Adipocyte (in vitro differentiated cells): ENCODE measurements at regions not wholly inside any gene's neighbourhood (a gene's known extent, or its start where the extent isn't known, plus 50 kb on each side); places are given as distances from the start of the nearest gene placed in this dataset.
A peak's percentile ranks its signal among the peaks of the same experiment; 100 is the strongest.

Experiments
- DNase-seq: peaks from one replicate; pipeline ENCODE4 v3.0.0-alpha.2; 2015; ENCODE audit warnings: low read depth
- H3K27me3 ChIP-seq: replicated peaks from 2 replicates; pipeline ENCODE4 v1.7.0; 2013; ENCODE audit warnings: mild to moderate bottlenecking, low read length, moderate library complexity; ENCODE audit not compliant: control insufficient read depth, insufficient read depth
- H3K36me3 ChIP-seq: 2 replicates; pipeline ENCODE4 v1.7.0; 2013; ENCODE audit warnings: low read length, mild to moderate bottlenecking, moderate library complexity; ENCODE audit not compliant: control insufficient read depth, insufficient read depth, severe bottlenecking
- H3K4me1 ChIP-seq: 2 replicates; pipeline ENCODE4 v1.7.0; 2013; ENCODE audit warnings: mild to moderate bottlenecking, low read length, moderate library complexity; ENCODE audit not compliant: control insufficient read depth, insufficient read depth
- H3K4me3 ChIP-seq: 2 replicates; pipeline ENCODE4 v1.7.0; 2013; ENCODE audit warnings: mild to moderate bottlenecking, low read length, moderate library complexity
- H3K9ac ChIP-seq: 2 replicates; pipeline ENCODE4 v1.7.0; 2013; ENCODE audit warnings: mild to moderate bottlenecking, low read length, moderate library complexity
- H3K9me3 ChIP-seq: 2 replicates; pipeline ENCODE4 v1.7.0; 2013; ENCODE audit warnings: mild to moderate bottlenecking, low read length, moderate library complexity; ENCODE audit not compliant: control insufficient read depth

GRCh38 chr4:89665662-89666061 lies 171.3 kb downstream of the SNCA start:
- H3K27me3 ChIP-seq, result no peaks in the 10 kb centered on the region
- no peak overlapping the region for H3K9ac ChIP-seq
- H3K9me3 ChIP-seq, result no peaks in the 10 kb centered on the region
- no peak overlapping the region for H3K4me3 ChIP-seq
- no peak for DNase-seq
- peaks cover 10% of the 10 kb centered on the region for H3K4me1 ChIP-seq
- H3K36me3 ChIP-seq, result no peaks in the 10 kb centered on the region

GRCh38 chr4:89664521-89664920 lies 172.4 kb downstream of the SNCA start:
- Histone ChIP-seq H3K4me3 (no peak overlapping the region), H3K9me3 (no peaks in the 10 kb centered on the region), H3K9ac (no peak overlapping the region), H3K27me3 (no peaks in the 10 kb centered on the region), H3K4me1 (peaks cover 10% of the 10 kb centered on the region), H3K36me3 (no peaks in the 10 kb centered on the region)
- DNase-seq, result no peak

GRCh38 chr4:89661173-89661899 lies 175.6 kb downstream of the SNCA start:
- no peaks in the 10 kb centered on the region for H3K36me3 ChIP-seq
- H3K27me3 ChIP-seq, result no peaks in the 10 kb centered on the region
- peak overlapping the region; percentile 49 for H3K9ac ChIP-seq
- H3K4me3 ChIP-seq, result peak overlapping the region; percentile 32
- H3K9me3 ChIP-seq, result no peaks in the 10 kb centered on the region
- H3K4me1 ChIP-seq, result peaks cover 10% of the 10 kb centered on the region
- peak; percentile 52 for DNase-seq

GRCh38 chr4:89660444-89661172 lies 176.4 kb downstream of the SNCA start:
- H3K4me1 ChIP-seq, result peaks cover 10% of the 10 kb centered on the region
- H3K36me3 ChIP-seq, result no peaks in the 10 kb centered on the region
- H3K27me3 ChIP-seq, result no peaks in the 10 kb centered on the region
- no peaks in the 10 kb centered on the region for H3K9me3 ChIP-seq
- DNase-seq, result peak; percentile 65
- peak overlapping the region; percentile 32 for H3K4me3 ChIP-seq
- H3K9ac ChIP-seq, result peak overlapping the region; percentile 49

GRCh38 chr4:89658701-89659024 lies 178.3 kb downstream of the SNCA start:
- Histone ChIP-seq H3K4me3 (no peak overlapping the region), H3K9ac (no peak overlapping the region), H3K9me3 (no peaks in the 10 kb centered on the region), H3K4me1 (peaks cover 10% of the 10 kb centered on the region), H3K27me3 (no peaks in the 10 kb centered on the region), H3K36me3 (no peaks in the 10 kb centered on the region)
- DNase-seq, result no peak

- H3K4me1 ChIP-seq, result peaks cover 10% of the 10 kb centered on the region
- H3K4me3 ChIP-seq, result no peak overlapping the region
- peak; percentile 78 for DNase-seq
- no peaks in the 10 kb centered on the region for H3K9me3 ChIP-seq
- H3K27me3 ChIP-seq, result no peaks in the 10 kb centered on the region
- no peaks in the 10 kb centered on the region for H3K36me3 ChIP-seq
- no peak overlapping the region for H3K9ac ChIP-seq
Observed at GRCh38 chr4:89657931-89658700, 178.8 kb downstream of the SNCA start.

GRCh38 chr4:89653012-89653411 lies 183.9 kb downstream of the SNCA start:
- DNase-seq, result no peak
- no peak overlapping the region for H3K4me3 ChIP-seq

GRCh38 chr4:89645482-89645881 lies 191.5 kb downstream of the SNCA start:
- Histone ChIP-seq H3K36me3 (no peaks in the 10 kb centered on the region), H3K4me1 (peaks cover 3% of the 10 kb centered on the region), H3K4me3 (no peak overlapping the region), H3K27me3 (no peaks in the 10 kb centered on the region), H3K9ac (no peak overlapping the region), H3K9me3 (no peaks in the 10 kb centered on the region)
- DNase-seq, result no peak

More at GRCh38 chr4:89653012-89653411, 183.9 kb downstream of the SNCA start:
- H3K27me3 ChIP-seq, result no peaks in the 10 kb centered on the region
- no peaks in the 10 kb centered on the region for H3K9me3 ChIP-seq
- H3K36me3 ChIP-seq, result no peaks in the 10 kb centered on the region
- H3K9ac ChIP-seq, result no peak overlapping the region
- H3K4me1 ChIP-seq, result no peaks in the 10 kb centered on the region

GRCh38 chr4:89641367-89641687 lies 195.6 kb downstream of the SNCA start:
- Histone ChIP-seq H3K9ac (peak overlapping the region; percentile 42), H3K4me1 (peaks cover 3% of the 10 kb centered on the region), H3K27me3 (no peaks in the 10 kb centered on the region), H3K36me3 (no peaks in the 10 kb centered on the region), H3K9me3 (no peaks in the 10 kb centered on the region), H3K4me3 (peak overlapping the region; percentile 73)
- DNase-seq, result no peak

- peaks cover 3% of the 10 kb centered on the region for H3K4me1 ChIP-seq
- peak overlapping the region; percentile 73 for H3K4me3 ChIP-seq
- DNase-seq, result peak; percentile 59
- peak overlapping the region; percentile 42 for H3K9ac ChIP-seq
- no peaks in the 10 kb centered on the region for H3K27me3 ChIP-seq
- no peaks in the 10 kb centered on the region for H3K9me3 ChIP-seq
- no peaks in the 10 kb centered on the region for H3K36me3 ChIP-seq
Observed at GRCh38 chr4:89640620-89641366, 196.2 kb downstream of the SNCA start.

- DNase-seq, result no peak
- no peaks in the 10 kb centered on the region for H3K27me3 ChIP-seq
- no peaks in the 10 kb centered on the region for H3K9me3 ChIP-seq
- H3K4me1 ChIP-seq, result peaks cover 3% of the 10 kb centered on the region
- no peaks in the 10 kb centered on the region for H3K36me3 ChIP-seq
- no peak overlapping the region for H3K4me3 ChIP-seq
- H3K9ac ChIP-seq, result no peak overlapping the region
Observed at GRCh38 chr4:89639395-89639794, 197.6 kb downstream of the SNCA start.
